Activated T-helper 17 cell treated with anti-CD3 and anti-CD28 coated beads, Interleukin-2, amount 50 U/mL, for 72 hours (primary cell): ENCODE measurements at regions not wholly inside any gene's neighbourhood (a gene's known extent, or its start where the extent isn't known, plus 50 kb on each side); places are given as distances from the start of the nearest gene placed in this dataset.
"Not testable (repeated sequence)": the region's sequence is repeated elsewhere in the genome, so short reads cannot be mapped to it uniquely, and the experiment has no call there.

Experiments
- ATAC-seq: fragments of 150-1000 bp; cut with Tn5 transposase; replicated peaks from 2 replicates; pipeline ENCODE4 v1.10.0; 2021; ENCODE audit warnings: mild to moderate bottlenecking, moderate library complexity
- H3K27ac Mint-ChIP-seq: one replicate; pipeline ENCODE4 v1.8.0; 2022; ENCODE audit warnings: mixed read lengths
- H3K27me3 Mint-ChIP-seq: one replicate; pipeline ENCODE4 v1.8.0; 2022; ENCODE audit warnings: mixed read lengths
- H3K36me3 Mint-ChIP-seq: one replicate; pipeline ENCODE4 v1.8.0; 2022; ENCODE audit warnings: low read depth, mild to moderate bottlenecking, mixed read lengths
- H3K4me1 Mint-ChIP-seq: one replicate; pipeline ENCODE4 v1.8.0; 2022; ENCODE audit warnings: mixed read lengths
- H3K4me3 Mint-ChIP-seq: one replicate; pipeline ENCODE4 v1.8.0; 2022; ENCODE audit warnings: mild to moderate bottlenecking, mixed read lengths
- H3K9me3 Mint-ChIP-seq: one replicate; pipeline ENCODE4 v1.8.0; 2022; ENCODE audit warnings: mixed read lengths

DNA sequence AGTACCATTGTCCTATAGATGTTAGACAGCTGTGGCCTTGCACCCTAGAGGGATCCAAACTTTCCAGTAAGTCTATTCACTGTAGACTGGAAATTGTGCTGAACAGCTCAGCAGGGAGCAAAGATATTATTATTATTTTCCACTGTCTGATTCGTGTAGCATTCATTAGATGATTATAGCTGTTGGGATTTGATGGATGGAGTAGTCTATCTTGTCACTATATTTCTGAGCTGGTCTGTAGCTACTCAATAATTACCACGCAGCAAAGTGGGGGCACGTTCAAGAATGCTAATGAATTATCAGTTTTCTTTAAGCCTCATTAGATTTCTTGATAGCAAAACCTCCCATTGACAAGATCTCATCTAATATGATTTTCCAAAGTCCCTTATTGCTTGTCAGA lies 113.2 kb downstream of the RTP4 start:
- no peak for ATAC-seq
- H3K4me3 Mint-ChIP-seq, result no peak overlapping the region
- no peaks in the 10 kb centered on the region for H3K4me1 Mint-ChIP-seq
- H3K27ac Mint-ChIP-seq, result no peak overlapping the region
- H3K27me3 Mint-ChIP-seq, result peaks cover 24% of the 10 kb centered on the region
- no peaks in the 10 kb centered on the region for H3K36me3 Mint-ChIP-seq
- H3K9me3 Mint-ChIP-seq, result peaks cover 3% of the 10 kb centered on the region

DNA sequence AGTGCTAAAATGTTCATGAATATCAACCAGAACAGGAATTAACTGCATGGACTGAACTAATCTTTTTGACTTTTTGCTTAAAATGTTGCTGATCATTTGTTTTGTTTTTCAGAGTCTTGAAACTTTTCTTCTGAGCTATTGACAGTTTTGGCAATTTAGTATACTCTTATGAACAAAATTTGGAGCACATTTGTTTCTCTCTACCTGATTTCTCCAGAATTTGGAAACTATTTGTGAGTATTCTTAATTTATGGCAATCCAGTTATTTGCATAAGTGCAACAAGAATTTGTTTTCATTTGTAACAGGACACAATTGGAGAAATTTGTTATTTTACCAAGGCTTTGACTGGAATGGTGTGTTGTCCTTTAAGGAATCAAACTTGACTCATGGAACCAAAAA lies 107.4 kb downstream of the RTP4 start:
- ATAC-seq, H3K27ac Mint-ChIP-seq, H3K36me3 Mint-ChIP-seq, H3K4me1 Mint-ChIP-seq, H3K4me3 Mint-ChIP-seq, H3K9me3 Mint-ChIP-seq, H3K27me3 Mint-ChIP-seq: not testable (repeated sequence)

DNA sequence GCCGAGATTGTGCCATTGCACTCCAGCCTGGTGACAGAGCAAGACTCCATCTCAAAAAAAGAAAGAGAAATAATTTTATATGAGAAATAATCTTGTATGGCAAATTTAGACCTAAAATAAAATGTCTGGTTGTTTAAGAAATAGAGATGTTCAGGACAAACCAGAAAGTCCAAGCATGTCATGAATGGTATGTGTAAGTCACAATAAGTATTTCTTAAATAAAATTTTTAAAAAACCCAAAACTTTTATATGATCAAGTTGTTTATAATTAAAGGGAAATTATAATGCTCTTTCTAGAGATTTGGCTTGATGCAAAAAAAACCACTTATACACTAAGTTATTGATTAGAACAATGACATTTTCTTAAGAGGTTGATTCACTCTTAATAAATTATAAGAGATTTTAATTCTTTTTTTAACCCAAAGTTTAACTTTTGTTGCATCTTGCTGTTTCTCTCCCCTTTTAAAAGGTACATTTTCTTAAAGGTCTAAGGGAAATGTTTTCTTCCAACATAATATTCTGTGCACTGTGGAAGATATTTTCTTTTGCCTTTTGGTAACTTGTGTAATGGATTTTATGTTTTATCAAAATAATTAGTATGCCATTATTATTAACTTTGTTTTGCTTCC lies 105.7 kb downstream of the RTP4 start:
- Mint-ChIP-seq H3K27me3 (peaks cover 12% of the 10 kb centered on the region), H3K9me3 (peaks cover 3% of the 10 kb centered on the region), H3K27ac (no peak overlapping the region), H3K4me3 (no peak overlapping the region), H3K36me3 (no peaks in the 10 kb centered on the region), H3K4me1 (no peaks in the 10 kb centered on the region)
- no peak for ATAC-seq

DNA sequence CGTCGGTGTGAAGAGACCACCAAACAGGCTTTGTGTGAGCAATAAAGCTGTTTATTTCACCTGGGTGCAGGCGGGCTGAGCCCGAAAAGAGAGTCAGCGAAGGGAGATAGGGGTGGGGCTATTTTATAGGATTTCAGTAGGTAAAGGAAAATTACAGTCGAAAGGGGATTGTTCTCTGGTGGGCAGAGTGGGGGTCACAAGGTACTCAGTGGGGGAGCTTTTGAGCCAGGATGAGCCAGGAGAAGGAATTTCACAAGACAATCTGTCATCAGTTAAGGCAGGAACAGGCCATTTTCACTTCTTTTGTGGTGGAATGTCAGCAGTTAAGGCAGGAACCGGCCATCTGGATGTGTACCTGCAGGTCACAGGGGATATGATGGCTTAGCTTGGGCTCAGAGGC lies 98.1 kb downstream of the RTP4 start:
- H3K9me3 Mint-ChIP-seq, result not testable (repeated sequence)
- H3K27me3 Mint-ChIP-seq, result peaks cover 30% of the 10 kb centered on the region

DNA sequence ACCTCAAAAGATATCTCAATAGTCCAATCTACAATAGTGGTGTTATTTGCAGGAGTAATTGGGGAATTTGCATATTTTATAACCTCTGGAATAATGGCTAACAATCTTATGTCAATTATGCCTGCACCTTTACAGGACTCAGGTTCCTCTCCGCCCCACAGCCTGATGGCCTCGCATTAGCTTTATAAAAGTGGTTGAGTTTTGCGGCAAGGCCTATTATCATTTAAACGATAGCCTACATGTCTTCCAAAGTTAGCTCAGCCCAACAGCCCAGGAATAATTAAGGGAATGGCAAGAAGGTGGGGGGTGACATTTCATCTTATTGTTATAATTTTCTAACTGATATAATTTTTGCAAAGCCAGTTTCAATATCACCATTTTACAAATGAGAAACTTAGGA lies 97.3 kb downstream of the RTP4 start:
- peaks cover 29% of the 10 kb centered on the region for H3K27me3 Mint-ChIP-seq
- H3K27ac Mint-ChIP-seq, result no peak overlapping the region
- H3K36me3 Mint-ChIP-seq, result no peaks in the 10 kb centered on the region
- H3K4me1 Mint-ChIP-seq, result no peaks in the 10 kb centered on the region
- no peaks in the 10 kb centered on the region for H3K9me3 Mint-ChIP-seq
- ATAC-seq, result no peak
- H3K4me3 Mint-ChIP-seq, result no peak overlapping the region

More for the DNA sequence above, 98.1 kb downstream of the RTP4 start:
- not testable (repeated sequence) for H3K27ac Mint-ChIP-seq, H3K4me1 Mint-ChIP-seq, ATAC-seq, H3K4me3 Mint-ChIP-seq, H3K36me3 Mint-ChIP-seq

DNA sequence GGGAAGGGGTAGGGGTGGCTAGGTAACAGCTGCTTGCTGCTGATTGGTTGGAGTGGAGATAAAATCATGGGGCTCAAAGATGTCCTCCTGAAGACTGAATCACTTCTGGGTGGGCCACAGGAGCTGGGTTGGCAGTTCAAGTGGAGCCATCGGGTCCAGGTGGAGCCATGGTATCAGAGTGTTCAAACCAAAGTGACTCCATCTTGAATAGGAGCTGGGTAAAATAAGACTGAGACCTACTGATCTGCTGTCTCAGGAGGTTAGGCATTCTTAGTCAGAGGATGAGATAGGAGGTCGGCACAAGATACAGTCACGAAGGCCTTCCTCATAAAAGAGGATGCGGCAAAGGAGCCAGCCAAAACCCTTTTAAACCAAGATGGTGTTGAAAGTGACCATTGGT lies 96.5 kb downstream of the RTP4 start:
- H3K9me3 Mint-ChIP-seq, result no peaks in the 10 kb centered on the region
- H3K4me1 Mint-ChIP-seq, result no peaks in the 10 kb centered on the region
- ATAC-seq, result no peak
- H3K27ac Mint-ChIP-seq, result no peak overlapping the region
- H3K4me3 Mint-ChIP-seq, result no peak overlapping the region
- H3K27me3 Mint-ChIP-seq, result peaks cover 21% of the 10 kb centered on the region
- H3K36me3 Mint-ChIP-seq, result no peaks in the 10 kb centered on the region

DNA sequence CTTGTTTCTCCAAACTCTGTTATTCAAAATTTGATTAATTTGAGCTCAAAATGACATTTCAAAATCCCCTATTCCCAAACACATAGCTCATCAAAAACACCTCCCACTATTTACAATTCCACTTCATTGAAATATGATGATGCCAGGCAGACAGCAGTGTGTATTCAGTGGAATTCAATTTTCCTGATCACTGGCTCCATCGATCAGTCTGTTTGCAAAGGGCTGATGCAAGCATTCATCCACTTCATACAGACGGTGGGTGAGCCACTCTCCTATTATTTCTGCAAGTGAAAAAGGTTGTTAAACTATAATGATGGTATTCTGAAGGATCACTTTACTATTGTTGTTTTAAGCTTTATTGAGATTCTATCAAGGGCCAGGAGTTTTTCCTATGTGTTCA lies 90.7 kb downstream of the RTP4 start:
- no peaks in the 10 kb centered on the region for H3K9me3 Mint-ChIP-seq
- no peaks in the 10 kb centered on the region for H3K36me3 Mint-ChIP-seq
- no peaks in the 10 kb centered on the region for H3K4me1 Mint-ChIP-seq
- peaks cover 36% of the 10 kb centered on the region for H3K27me3 Mint-ChIP-seq
- no peak overlapping the region for H3K4me3 Mint-ChIP-seq
- no peak for ATAC-seq
- H3K27ac Mint-ChIP-seq, result no peak overlapping the region

DNA sequence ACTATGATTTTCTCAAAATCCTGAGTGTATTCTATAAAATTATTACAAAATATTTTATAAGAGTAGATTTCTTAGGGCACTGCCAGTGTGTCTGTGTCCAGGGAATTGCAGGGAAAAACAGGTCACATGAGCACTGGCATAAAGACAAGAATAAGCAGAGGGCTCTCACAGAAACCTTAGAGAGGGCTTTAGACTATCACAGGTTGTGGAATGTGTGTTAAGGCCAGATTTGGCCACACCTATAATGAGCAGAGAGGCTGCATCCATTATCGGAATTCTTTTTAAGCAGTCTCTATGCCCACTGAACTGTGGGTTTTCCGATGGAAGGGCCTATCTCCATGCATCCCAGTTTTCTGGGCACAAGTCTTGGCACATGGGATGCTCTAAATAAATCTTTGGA lies 90.2 kb downstream of the RTP4 start:
- Mint-ChIP-seq H3K9me3 (no peaks in the 10 kb centered on the region), H3K4me1 (no peaks in the 10 kb centered on the region), H3K36me3 (no peaks in the 10 kb centered on the region), H3K4me3 (no peak overlapping the region), H3K27ac (no peak overlapping the region), H3K27me3 (peaks cover 33% of the 10 kb centered on the region)
- no peak for ATAC-seq

DNA sequence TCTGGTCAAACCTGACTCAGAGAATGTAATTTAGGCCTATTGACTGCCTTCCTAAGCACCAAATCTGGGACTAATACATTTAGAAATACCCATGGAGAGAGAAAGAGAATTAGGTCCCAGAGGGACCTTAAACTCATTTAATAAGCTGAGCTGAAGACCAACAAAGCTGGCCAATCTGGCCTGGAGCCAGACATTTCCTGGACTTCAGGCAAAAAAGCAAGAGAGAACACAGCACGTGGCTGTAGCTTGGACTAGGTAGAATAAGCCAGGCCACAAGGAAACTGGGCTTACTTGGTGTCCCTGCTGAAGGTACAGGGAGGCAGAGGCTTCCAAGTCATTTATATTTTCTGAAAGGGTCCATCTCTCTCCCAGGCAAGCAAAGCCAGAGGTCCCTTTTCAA lies 88.1 kb downstream of the RTP4 start:
- Mint-ChIP-seq H3K4me1 (no peaks in the 10 kb centered on the region), H3K27ac (no peak overlapping the region), H3K36me3 (no peaks in the 10 kb centered on the region), H3K27me3 (peaks cover 25% of the 10 kb centered on the region), H3K9me3 (no peaks in the 10 kb centered on the region), H3K4me3 (no peak overlapping the region)
- ATAC-seq, result no peak

DNA sequence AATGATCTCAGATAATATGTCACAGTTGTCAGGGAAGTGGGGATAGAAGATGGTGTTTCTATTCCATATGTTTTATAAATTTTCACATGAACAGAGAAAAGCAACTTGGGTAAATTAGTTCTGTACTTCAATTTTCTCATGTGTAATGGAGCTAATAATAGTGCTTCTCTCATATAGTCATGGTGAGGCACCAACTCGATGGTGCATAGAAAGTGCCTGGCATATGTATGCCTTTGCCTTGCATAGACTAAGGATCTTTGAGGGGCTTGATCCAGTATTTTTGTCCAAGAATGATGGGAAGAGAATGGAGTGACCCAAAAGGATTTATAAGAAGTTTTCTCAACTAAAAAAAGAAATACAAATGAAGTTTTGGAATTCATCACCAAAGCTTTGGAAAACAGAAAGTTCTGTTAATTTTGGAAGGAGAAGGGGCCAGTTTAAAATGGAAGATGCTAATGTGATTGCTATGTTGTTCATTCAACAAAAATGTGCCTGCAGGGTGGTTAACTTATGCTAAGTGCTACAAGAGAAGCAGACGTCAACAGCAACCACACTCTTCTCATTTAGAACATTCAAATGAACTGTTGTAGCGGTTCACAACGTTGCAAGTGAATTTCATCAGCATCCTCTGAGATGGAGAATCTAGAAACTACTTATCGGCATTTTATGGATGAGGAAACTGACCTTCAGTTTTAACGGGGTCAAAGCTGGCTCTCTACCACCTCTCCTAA lies 86.1 kb downstream of the RTP4 start:
- Mint-ChIP-seq H3K9me3 (no peaks in the 10 kb centered on the region), H3K4me1 (no peaks in the 10 kb centered on the region), H3K27ac (no peak overlapping the region), H3K27me3 (peaks cover 22% of the 10 kb centered on the region), H3K4me3 (no peak overlapping the region), H3K36me3 (no peaks in the 10 kb centered on the region)
- no peak for ATAC-seq

DNA sequence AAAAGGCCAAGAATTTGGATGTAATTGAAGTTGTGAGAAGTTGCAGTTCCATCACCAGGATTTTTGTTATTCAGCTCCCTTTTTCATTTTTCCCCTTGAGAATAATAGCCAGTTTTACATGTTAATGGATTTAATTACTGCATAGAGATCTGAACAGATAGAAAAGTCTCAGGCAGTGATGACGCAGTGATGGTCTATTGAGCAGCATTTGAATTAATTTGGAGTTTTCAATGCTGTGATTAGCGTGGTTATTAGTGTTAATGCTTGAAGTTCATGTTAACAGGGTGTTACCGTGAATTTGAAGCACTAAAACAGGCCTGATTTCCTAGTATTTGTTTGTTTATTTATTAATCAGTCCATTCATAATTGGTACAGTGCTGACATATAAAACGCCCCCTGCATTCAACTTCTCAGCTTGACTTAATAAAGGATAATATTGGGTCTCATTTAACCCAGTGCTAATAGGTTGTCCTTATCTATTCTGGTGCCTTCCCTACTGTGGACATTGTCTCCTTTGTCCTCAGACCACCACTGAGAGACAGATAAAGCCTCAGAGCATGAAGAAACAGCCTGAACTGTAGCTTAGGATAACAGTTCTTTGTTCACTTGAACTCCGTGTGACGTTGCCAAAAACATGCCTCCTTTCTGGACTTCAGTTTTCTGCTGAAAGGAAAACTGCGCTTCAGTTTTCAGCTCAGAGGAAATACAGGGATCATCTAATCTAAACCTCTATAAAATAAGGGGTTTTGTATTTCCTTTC lies 82.4 kb downstream of the RTP4 start:
- Mint-ChIP-seq H3K4me1 (no peaks in the 10 kb centered on the region), H3K9me3 (no peaks in the 10 kb centered on the region), H3K36me3 (no peaks in the 10 kb centered on the region), H3K27ac (no peak overlapping the region), H3K27me3 (peaks cover 13% of the 10 kb centered on the region), H3K4me3 (no peak overlapping the region)
- no peak for ATAC-seq

DNA sequence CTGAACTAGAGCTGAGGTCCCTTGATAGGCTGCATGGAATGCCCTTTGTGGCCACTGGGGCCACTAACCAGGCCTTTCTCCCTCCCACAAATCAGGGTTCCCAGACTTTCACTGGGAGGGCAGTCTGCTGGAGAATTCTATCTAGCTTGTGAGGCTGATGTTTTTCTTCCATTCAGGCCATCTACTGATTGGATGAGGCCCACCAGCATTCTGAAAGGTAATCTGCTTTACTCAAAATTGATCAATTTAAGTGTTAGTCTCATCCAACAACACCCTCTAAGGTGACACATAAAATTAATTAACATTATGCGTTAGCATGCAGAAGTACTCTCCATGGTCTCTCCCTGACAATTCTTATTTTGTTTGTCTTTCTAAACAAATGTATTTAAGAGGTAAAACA lies 80.5 kb downstream of the RTP4 start:
- Mint-ChIP-seq H3K4me3 (no peak overlapping the region), H3K4me1 (no peaks in the 10 kb centered on the region), H3K27ac (no peak overlapping the region), H3K27me3 (peaks cover 7% of the 10 kb centered on the region), H3K36me3 (no peaks in the 10 kb centered on the region), H3K9me3 (no peaks in the 10 kb centered on the region)
- no peak for ATAC-seq

DNA sequence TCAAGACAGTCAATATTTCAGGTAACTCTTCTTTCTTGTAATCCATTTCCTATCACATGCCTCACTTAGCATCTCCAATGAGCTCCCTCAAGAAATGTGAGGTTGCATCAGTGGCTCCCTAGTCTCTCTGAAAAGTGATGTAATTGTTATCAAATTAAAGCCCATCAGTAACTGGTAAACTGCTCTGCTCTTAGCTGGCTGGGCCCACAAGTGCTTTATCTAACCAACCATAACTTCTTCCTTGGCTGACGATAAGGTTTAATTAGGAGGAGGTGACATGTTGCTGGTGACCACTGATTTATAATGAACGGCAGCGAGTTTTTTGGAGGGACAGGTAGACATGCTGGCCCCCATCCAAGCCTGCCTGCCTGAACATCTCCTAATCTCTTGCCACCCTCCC lies 79.6 kb downstream of the RTP4 start:
- H3K4me1 Mint-ChIP-seq, result no peaks in the 10 kb centered on the region
- H3K36me3 Mint-ChIP-seq, result no peaks in the 10 kb centered on the region
- ATAC-seq, result no peak
- no peak overlapping the region for H3K27ac Mint-ChIP-seq
- peaks cover 3% of the 10 kb centered on the region for H3K27me3 Mint-ChIP-seq
- H3K9me3 Mint-ChIP-seq, result no peaks in the 10 kb centered on the region
- no peak overlapping the region for H3K4me3 Mint-ChIP-seq

DNA sequence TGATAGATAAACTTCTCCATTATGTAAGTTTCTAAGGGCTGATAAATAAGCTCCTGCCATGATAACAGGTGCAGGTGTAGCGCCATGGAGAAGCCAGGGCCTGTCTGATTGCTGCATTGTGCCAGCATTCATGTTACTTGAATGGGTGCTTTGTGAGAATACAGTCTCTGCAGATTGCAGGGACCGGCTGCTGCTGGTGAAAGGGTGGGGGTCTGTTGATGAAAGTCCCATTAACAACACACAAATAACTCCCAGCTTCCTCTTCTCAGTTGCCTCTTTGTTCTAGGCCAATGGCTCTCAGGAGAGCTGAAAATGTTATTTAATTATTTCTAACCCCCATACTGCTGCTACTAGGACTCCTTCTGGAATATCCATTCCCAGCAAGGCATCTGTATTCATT lies 77.2 kb downstream of the RTP4 start:
- no peak overlapping the region for H3K27ac Mint-ChIP-seq
- H3K9me3 Mint-ChIP-seq, result no peaks in the 10 kb centered on the region
- no peak overlapping the region for H3K4me3 Mint-ChIP-seq
- H3K36me3 Mint-ChIP-seq, result no peaks in the 10 kb centered on the region
- H3K27me3 Mint-ChIP-seq, result no peaks in the 10 kb centered on the region
- no peaks in the 10 kb centered on the region for H3K4me1 Mint-ChIP-seq
- ATAC-seq, result no peak

DNA sequence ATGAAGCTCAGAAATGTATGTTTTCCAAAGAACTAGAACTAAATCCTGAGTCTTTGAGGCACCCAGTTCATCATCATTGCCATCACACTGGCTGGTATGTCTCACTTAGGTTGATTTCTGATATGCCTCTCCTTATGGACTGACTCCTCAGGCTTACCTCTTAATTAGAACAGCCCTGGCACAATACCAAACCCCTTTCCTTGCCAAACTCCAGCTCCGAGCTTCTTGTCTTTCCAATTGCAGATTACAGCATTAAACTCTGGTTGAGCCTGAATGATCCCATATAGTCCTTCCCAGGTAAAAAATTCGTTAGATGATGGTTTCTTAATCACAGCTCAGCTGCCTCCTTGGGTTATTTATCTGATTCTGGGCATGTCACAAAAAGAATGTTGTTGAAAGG lies 66.3 kb downstream of the RTP4 start:
- no peak for ATAC-seq
- Mint-ChIP-seq H3K4me1 (no peaks in the 10 kb centered on the region), H3K27ac (no peak overlapping the region), H3K27me3 (peaks cover 14% of the 10 kb centered on the region), H3K36me3 (no peaks in the 10 kb centered on the region), H3K9me3 (no peaks in the 10 kb centered on the region), H3K4me3 (no peak overlapping the region)
